ENCODE measurements at regions not wholly inside any gene's neighbourhood (a gene's known extent, or its start where the extent isn't known, plus 50 kb on each side); places are given as distances from the start of the nearest gene placed in this dataset.

- DNase-seq = no peak
- no peak overlapping the region for H3K27ac ChIP-seq (ENCODE audit: low read length)
- H2AFZ ChIP-seq (ENCODE audit: low read length) = no peak overlapping the region
- H3K36me3 ChIP-seq (replicated peaks; ENCODE audit: insufficient read depth, low read length) = no peaks in the 10 kb centered on the region
- no peak overlapping the region for H3K4me3 ChIP-seq (ENCODE audit: low read length)
- no peaks in the 10 kb centered on the region for H3F3A ChIP-seq (ENCODE audit: insufficient read depth, low read length)
- H3K79me2 ChIP-seq (ENCODE audit: low read length) = no peaks in the 10 kb centered on the region
- H3K4me2 ChIP-seq (ENCODE audit: low read depth, low read length) = no peak overlapping the region
- H3K9me2 ChIP-seq (replicated peaks; ENCODE audit: insufficient read depth, low read length) = no peaks in the 10 kb centered on the region; the same call in 1 of the 2 replicates
- no peaks in the 10 kb centered on the region for H3K9me3 ChIP-seq (replicated peaks; ENCODE audit: insufficient read depth, low read length)
- TF ChIP-seq EZH2phosphoT487 (IDR thresholded peaks at IDR 0.05; ENCODE audit: low read length) (no peak), CTCF (IDR thresholded peaks at IDR 0.05; ENCODE audit: low read length) (no peak), EZH2 (optimal IDR thresholded peaks at IDR 0.05; ENCODE audit: low read depth, low read length) (no peak)
- no peaks in the 10 kb centered on the region for H3K27me3 ChIP-seq (replicated peaks; ENCODE audit: insufficient read depth, low read length)
- H4K20me1 ChIP-seq (ENCODE audit: insufficient read depth, low read length) = no peaks in the 10 kb centered on the region
- H3K4me1 ChIP-seq (ENCODE audit: low read length) = no peaks in the 10 kb centered on the region
- H3K9ac ChIP-seq (ENCODE audit: low read length) = no peak overlapping the region
Measured at GRCh38 chr2:83478037-83478436, 981.0 kb downstream of the SUCLG1 start.

- Histone ChIP-seq H3K4me1 (ENCODE audit: low read length) (no peaks in the 10 kb centered on the region), H3K36me3 (replicated peaks; ENCODE audit: insufficient read depth, low read length) (no peaks in the 10 kb centered on the region), H3F3A (ENCODE audit: insufficient read depth, low read length) (no peaks in the 10 kb centered on the region), H3K9ac (ENCODE audit: low read length) (no peak overlapping the region), H3K27ac (ENCODE audit: low read length) (no peak overlapping the region), H2AFZ (ENCODE audit: low read length) (no peak overlapping the region), H3K4me2 (ENCODE audit: low read depth, low read length) (no peak overlapping the region), H3K9me3 (replicated peaks; ENCODE audit: insufficient read depth, low read length) (no peaks in the 10 kb centered on the region), H3K27me3 (replicated peaks; ENCODE audit: insufficient read depth, low read length) (no peaks in the 10 kb centered on the region), H4K20me1 (ENCODE audit: insufficient read depth, low read length) (no peaks in the 10 kb centered on the region), H3K9me2 (replicated peaks; ENCODE audit: insufficient read depth, low read length) (no peaks in the 10 kb centered on the region), H3K4me3 (ENCODE audit: low read length) (no peak overlapping the region), H3K79me2 (ENCODE audit: low read length) (no peaks in the 10 kb centered on the region)
- no peak for DNase-seq
- no peak for TF ChIP-seq EZH2 (optimal IDR thresholded peaks at IDR 0.05; ENCODE audit: low read depth, low read length)
- no peak for TF ChIP-seq EZH2phosphoT487 (IDR thresholded peaks at IDR 0.05; ENCODE audit: low read length)
- TF ChIP-seq CTCF (IDR thresholded peaks at IDR 0.05; ENCODE audit: low read length) = no peak
Measured at GRCh38 chr2:83475371-83475770, 983.7 kb downstream of the SUCLG1 start.

GRCh38 chr2:83471655-83472054, 987.4 kb downstream of the SUCLG1 start:
- H3K79me2 ChIP-seq (ENCODE audit: low read length) = no peaks in the 10 kb centered on the region
- H3K36me3 ChIP-seq (replicated peaks; ENCODE audit: insufficient read depth, low read length) = no peaks in the 10 kb centered on the region
- H3K9me2 ChIP-seq (replicated peaks; ENCODE audit: insufficient read depth, low read length) = no peaks in the 10 kb centered on the region
- no peaks in the 10 kb centered on the region for H3K4me1 ChIP-seq (ENCODE audit: low read length)
- H3F3A ChIP-seq (ENCODE audit: insufficient read depth, low read length) = no peaks in the 10 kb centered on the region
- no peak for TF ChIP-seq EZH2 (optimal IDR thresholded peaks at IDR 0.05; ENCODE audit: low read depth, low read length)
- no peak for TF ChIP-seq EZH2phosphoT487 (IDR thresholded peaks at IDR 0.05; ENCODE audit: low read length)
- no peak for TF ChIP-seq CTCF (IDR thresholded peaks at IDR 0.05; ENCODE audit: low read length)
- DNase-seq = no peak
- no peak overlapping the region for H3K4me2 ChIP-seq (ENCODE audit: low read depth, low read length)
- no peaks in the 10 kb centered on the region for H4K20me1 ChIP-seq (ENCODE audit: insufficient read depth, low read length)
- H2AFZ ChIP-seq (ENCODE audit: low read length) = no peak overlapping the region
- no peak overlapping the region for H3K9ac ChIP-seq (ENCODE audit: low read length)
- no peak overlapping the region for H3K4me3 ChIP-seq (ENCODE audit: low read length)
- no peak overlapping the region for H3K27ac ChIP-seq (ENCODE audit: low read length)
- H3K27me3 ChIP-seq (replicated peaks; ENCODE audit: insufficient read depth, low read length) = no peaks in the 10 kb centered on the region
- H3K9me3 ChIP-seq (replicated peaks; ENCODE audit: insufficient read depth, low read length) = no peaks in the 10 kb centered on the region
